Common myeloid progenitor, CD34-positive (primary cell): ENCODE measurements at regions not wholly inside any gene's neighbourhood (a gene's known extent, or its start where the extent isn't known, plus 50 kb on each side); places are given as distances from the start of the nearest gene placed in this dataset.
"Not testable (repeated sequence)": the region's sequence is repeated elsewhere in the genome, so short reads cannot be mapped to it uniquely, and the experiment has no call there.

ENCODE experiments used
- CTCF ChIA-PET: fragments of 350-600 bp; sonication (Branson Sonifier 250); formaldehyde crosslinking; loops from one replicate; lab custom pipeline; 2021; ENCODE audit warnings: antibody characterized with exemption; lab: Charles Lee
- POLR2A ChIA-PET: fragments of 350-600 bp; sonication (Branson Sonifier 250); formaldehyde crosslinking; loops from one replicate; lab custom pipeline; 2021; ENCODE audit warnings: antibody characterized with exemption; lab: Charles Lee
- DNase-seq, 3 donors: peaks; one replicate each; pipeline versions ENCODE4 v3.0.0 to v3.0.0-alpha.2; 2013
- H3K27ac ChIP-seq, 2 experiments: 1 replicate in 1 of 2; 2 replicates in 1 of 2; pipeline ENCODE4 v1.7.0; 2013; ENCODE audit warnings: inconsistent platforms in 2 of 2, low read length in 2 of 2, mild to moderate bottlenecking in 2 of 2, low read depth in 1 of 2, moderate library complexity in 1 of 2; ENCODE audit not compliant: severe bottlenecking in 2 of 2, insufficient read depth in 1 of 2, poor library complexity in 1 of 2
- H3K27me3 ChIP-seq, 5 experiments: replicated peaks in 2 of 5; 1 replicate in 3 of 5; 2 replicates in 2 of 5; pipeline versions ENCODE4 v1.6.1 to v1.7.0; 2013; ENCODE audit warnings: low read length in 4 of 5, mild to moderate bottlenecking in 2 of 5, moderate library complexity in 2 of 5, inconsistent platforms in 1 of 5; ENCODE audit not compliant: insufficient read depth in 5 of 5, control insufficient read depth in 4 of 5
- H3K36me3 ChIP-seq, 4 experiments: 1 replicate in 2 of 4; 2 replicates in 2 of 4; pipeline versions ENCODE4 v1.6.1 to v1.7.0; 2013; ENCODE audit warnings: low read length in 3 of 4, control low read depth in 1 of 4, mild to moderate bottlenecking in 1 of 4; ENCODE audit not compliant: control insufficient read depth in 4 of 4, insufficient read depth in 4 of 4
- H3K4me1 ChIP-seq, 4 experiments: 1 replicate in 3 of 4; 2 replicates in 1 of 4; pipeline versions ENCODE4 v1.6.1 to v1.7.1; 2013; ENCODE audit warnings: low read length in 3 of 4, mild to moderate bottlenecking in 3 of 4, control low read depth in 1 of 4, inconsistent platforms in 1 of 4, moderate library complexity in 1 of 4; ENCODE audit not compliant: control insufficient read depth in 4 of 4, insufficient read depth in 4 of 4; ENCODE audit errors: control extremely low read depth in 1 of 4
- H3K4me3 ChIP-seq, 7 experiments: 1 replicate in 4 of 7; 2 replicates in 3 of 7; pipeline versions ENCODE4 v1.5.1 to v1.7.0; 2013; ENCODE audit warnings: mild to moderate bottlenecking in 7 of 7, low read length in 6 of 7, moderate library complexity in 6 of 7, inconsistent platforms in 2 of 7, low read depth in 2 of 7, control low read depth in 1 of 7; ENCODE audit not compliant: insufficient read depth in 4 of 7, control insufficient read depth in 1 of 7; ENCODE audit errors: extremely low read depth in 1 of 7
- H3K9me3 ChIP-seq, 5 experiments: 1 replicate in 4 of 5; 2 replicates in 1 of 5; pipeline versions ENCODE4 v1.6.1 to v1.7.1; 2013; ENCODE audit warnings: low read length in 4 of 5, mild to moderate bottlenecking in 2 of 5, inconsistent platforms in 1 of 5, low read depth in 1 of 5, moderate library complexity in 1 of 5; ENCODE audit not compliant: control insufficient read depth in 4 of 5, insufficient read depth in 2 of 5; ENCODE audit errors: control extremely low read depth in 1 of 5
- WGBS: methylation state at CpG from one replicate; pipeline ENCODE4 v1.1.5; 2013; ENCODE audit not compliant: insufficient coverage; 5-methylcytosine and 5-hydroxymethylcytosine counted together

DNA sequence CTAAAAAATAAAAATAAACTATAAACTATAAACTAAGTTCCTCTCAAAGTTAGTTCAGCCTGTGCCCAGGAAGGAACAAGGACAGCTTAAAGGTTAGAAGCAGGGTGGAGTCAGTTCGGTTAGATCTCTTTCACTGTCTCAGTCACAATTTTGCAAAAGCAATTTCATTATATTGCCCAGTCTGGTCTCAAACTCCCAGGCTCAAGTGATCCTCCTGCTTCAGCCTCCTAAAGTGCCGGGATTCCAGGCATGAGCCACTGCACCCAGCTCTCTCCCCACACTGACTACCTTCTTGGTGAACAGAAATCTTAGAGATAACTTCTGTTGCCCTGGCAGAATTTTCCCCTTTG lies 146.3 kb upstream of the TRIM24 start:
- Histone ChIP-seq H3K36me3 (no peaks in the 10 kb centered on the region), H3K9me3 (peaks cover 0 to 3% (median 0%) of the 10 kb centered on the region in 5 experiments), H3K27me3 (no peaks in the 10 kb centered on the region), H3K4me1 (no peaks in the 10 kb centered on the region), H3K27ac (no peak overlapping the region), H3K4me3 (no peak overlapping the region)
- no peak for DNase-seq
- ChIA-PET POLR2A (no interaction called here), CTCF (no interaction called here)
- 100% methylated on average over 2 of the region's 2 CpGs for WGBS

DNA sequence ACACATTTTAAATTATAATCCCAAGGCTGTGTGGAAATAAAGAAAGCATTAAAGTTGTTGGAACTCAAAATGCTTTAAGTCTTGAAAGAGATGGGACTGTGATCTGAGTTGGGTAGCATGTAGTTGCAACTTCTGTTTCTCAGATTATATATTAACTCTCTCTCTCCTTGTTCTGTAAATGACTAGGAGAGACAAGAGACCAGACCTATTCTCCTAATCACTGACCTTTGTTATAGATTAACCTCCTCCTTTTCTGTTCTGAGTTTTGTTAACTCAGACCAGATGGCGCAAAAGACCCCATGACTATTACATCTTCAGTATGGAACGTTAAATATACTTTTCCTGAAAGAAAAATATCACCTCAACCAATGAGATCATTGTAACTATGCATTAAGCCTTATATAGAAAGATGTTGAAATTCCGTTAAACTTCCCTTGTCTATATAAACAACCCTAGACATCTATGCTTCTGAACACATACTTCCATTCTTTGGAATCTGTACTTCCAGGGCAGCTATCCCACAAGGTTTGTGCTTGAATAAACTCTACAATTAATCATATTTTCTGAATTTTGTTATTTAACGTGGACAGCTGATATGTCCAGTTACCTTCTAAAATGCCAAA lies 143.5 kb upstream of the TRIM24 start:
- Histone ChIP-seq H3K36me3 (no peaks in the 10 kb centered on the region), H3K27ac (no peak overlapping the region), H3K27me3 (no peaks in the 10 kb centered on the region), H3K4me3 (no peak overlapping the region), H3K4me1 (no peaks in the 10 kb centered on the region), H3K9me3 (peaks cover 0 to 3% (median 0%) of the 10 kb centered on the region in 5 experiments)
- no CpG with 5 or more reads among the region's 4 CpGs for WGBS
- ChIA-PET CTCF (interaction anchor here (1.1 kb wide), 1 partner anchor 15 kb away, joined by 3 read pairs; no protein-coding TSS in a partner anchor), POLR2A (no interaction called here)
- DNase-seq, result no peak

DNA sequence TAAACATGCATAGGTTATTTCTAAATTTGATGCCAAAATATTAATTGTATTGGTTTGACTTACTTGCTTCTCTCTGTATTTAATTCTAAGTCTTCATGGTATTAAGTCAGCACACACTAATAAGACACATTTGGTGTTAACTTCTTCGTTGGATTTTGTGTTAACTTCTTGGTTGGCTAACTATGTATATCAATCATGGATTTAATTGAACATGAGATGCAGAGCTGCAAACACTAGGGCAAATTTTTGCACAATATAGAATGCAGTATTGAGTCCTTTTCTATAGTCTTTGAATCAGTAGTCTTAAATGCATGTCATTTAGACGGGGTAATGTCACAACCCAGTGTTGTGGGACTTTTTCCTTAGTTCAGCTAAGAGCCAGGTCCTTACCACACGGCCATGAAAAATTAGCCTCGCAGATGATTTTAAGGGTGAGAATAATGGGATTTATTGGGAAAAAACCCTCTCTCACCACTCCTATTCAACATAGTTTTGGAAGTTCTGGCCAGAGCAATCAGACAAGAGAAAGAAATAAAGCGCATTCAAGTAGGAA lies 142.9 kb upstream of the TRIM24 start:
- Histone ChIP-seq H3K27ac (no peak overlapping the region), H3K36me3 (no peaks in the 10 kb centered on the region), H3K4me3 (no peak overlapping the region), H3K9me3 (peaks cover 0 to 3% (median 0%) of the 10 kb centered on the region in 5 experiments), H3K4me1 (no peaks in the 10 kb centered on the region), H3K27me3 (no peaks in the 10 kb centered on the region)
- 100% methylated on average over 1 of the region's 5 CpGs for WGBS
- CTCF ChIA-PET, result no interaction called here
- POLR2A ChIA-PET, result no interaction called here
- no peak for DNase-seq

DNA sequence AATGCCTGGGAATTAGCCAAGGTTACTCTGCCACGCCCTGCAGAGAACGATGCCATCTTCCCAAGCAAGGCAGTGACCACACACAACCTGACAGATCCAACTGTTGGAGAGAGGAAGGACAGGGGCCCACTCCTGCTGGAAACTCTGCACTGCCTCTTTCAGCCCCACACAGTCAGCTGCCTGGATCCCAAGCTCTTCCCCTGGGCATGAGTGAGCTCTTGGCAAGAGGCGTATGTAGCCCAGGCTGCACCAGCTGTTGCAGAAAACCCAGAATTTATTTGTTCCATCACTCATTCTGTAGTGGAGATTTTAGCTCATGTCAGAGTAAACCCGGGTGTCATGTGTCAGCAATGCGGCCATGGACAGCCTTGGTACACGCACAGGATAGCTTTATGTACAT lies 135.1 kb upstream of the TRIM24 start:
- ChIA-PET POLR2A (no interaction called here), CTCF (interaction anchor here (0.7 to 1.4 kb wide), 3 partner anchors 15 to 167 kb away, joined by 3 read pairs; no protein-coding TSS in a partner anchor)
- H3K4me1 ChIP-seq, result no peaks in the 10 kb centered on the region
- peaks cover 0 to 25% (median 11%) of the 10 kb centered on the region in 5 experiments for H3K9me3 ChIP-seq
- H3K4me3 ChIP-seq, result no peak overlapping the region
- no peak for DNase-seq
- no peaks in the 10 kb centered on the region for H3K36me3 ChIP-seq
- H3K27me3 ChIP-seq, result no peaks in the 10 kb centered on the region
- H3K27ac ChIP-seq, result no peak overlapping the region
- 97% methylated on average over 3 of the region's 6 CpGs for WGBS

DNA sequence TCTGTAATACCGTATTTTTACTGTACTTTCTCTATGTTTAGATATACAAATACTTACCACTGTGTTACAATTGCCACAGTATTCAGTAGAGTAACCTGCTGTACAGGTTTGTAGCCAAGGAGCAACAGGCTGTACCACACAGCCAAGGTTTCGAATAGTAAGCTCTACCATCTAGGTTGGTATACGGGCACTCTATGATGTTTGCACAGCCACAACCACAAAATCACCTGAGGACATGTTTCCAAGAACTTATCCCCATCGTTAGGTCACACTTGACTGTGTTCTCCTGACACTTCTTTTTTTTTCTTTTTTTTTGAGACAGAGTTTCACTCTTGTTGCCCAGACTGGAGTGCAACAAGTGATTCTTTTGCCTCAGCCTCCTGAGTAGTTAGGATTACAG lies 134.6 kb upstream of the TRIM24 start:
- Histone ChIP-seq H3K4me3 (no peak overlapping the region), H3K27me3 (no peaks in the 10 kb centered on the region), H3K27ac (no peak overlapping the region), H3K4me1 (no peaks in the 10 kb centered on the region), H3K36me3 (no peaks in the 10 kb centered on the region), H3K9me3 (peaks cover 0 to 25% (median 11%) of the 10 kb centered on the region in 5 experiments)
- CTCF ChIA-PET, result interaction anchor here (0.6 to 1.4 kb wide), 4 partner anchors 15 to 167 kb away, joined by 3 read pairs; no protein-coding TSS in a partner anchor
- POLR2A ChIA-PET, result no interaction called here
- 96% methylated on average over 3 of the region's 4 CpGs for WGBS
- no peak for DNase-seq

DNA sequence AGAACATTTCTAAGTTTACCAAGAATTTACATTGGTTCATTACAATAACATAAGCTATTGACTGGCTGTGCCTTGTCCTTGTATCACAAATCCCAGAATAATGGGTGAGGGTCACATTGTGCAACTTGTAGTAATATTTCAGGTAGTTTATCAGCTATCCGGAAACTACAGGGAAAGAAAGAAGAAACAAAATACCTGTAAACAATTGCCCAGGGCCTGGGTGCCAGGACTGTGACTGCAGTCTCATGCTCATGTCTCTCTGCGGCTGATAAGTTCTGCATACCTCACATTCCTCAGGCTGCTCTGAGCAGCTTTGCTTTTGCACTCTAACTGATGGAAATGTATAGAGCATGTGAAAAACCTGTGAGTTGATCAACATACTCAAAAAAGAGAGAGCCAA lies 131.8 kb upstream of the TRIM24 start:
- no peak for DNase-seq
- H3K27me3 ChIP-seq, result no peaks in the 10 kb centered on the region
- H3K4me3 ChIP-seq, result no peak overlapping the region
- POLR2A ChIA-PET, result no interaction called here
- no peaks in the 10 kb centered on the region for H3K4me1 ChIP-seq
- no peaks in the 10 kb centered on the region for H3K36me3 ChIP-seq
- CTCF ChIA-PET, result interaction anchor here (0.7 kb wide), 1 partner anchor 15 kb away, joined by 3 read pairs; no protein-coding TSS in a partner anchor
- peaks cover 0 to 46% (median 16%) of the 10 kb centered on the region in 5 experiments for H3K9me3 ChIP-seq
- no peak overlapping the region for H3K27ac ChIP-seq
- WGBS, result 100% methylated on average over 1 of the region's 2 CpGs

DNA sequence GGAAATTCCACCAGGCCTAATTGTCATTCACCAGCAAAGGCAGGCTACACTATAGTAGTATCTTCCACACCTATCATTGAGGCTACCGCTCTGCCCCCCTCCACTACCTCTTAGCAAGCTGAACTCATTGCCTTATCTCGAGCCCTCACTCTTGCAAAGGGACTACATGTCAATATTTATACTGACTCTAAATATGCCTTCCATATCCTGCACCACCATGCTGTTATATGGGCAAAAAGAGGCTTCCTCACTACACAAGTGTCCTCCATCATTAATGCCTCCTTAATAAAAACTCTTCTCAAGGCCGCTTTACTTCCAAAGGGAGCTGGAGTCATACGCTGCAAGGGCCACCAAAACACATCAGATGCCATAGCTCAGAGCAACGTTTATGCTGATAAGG lies 127.2 kb upstream of the TRIM24 start:
- H3K9me3 ChIP-seq, result peaks cover 0 to 49% (median 17%) of the 10 kb centered on the region in 5 experiments
- DNase-seq, result peak in 2 of 3 donors; percentile 25 to 43
- WGBS, result 97% methylated on average over 5 of the region's 5 CpGs
- H3K4me1 ChIP-seq, POLR2A ChIA-PET, H3K4me3 ChIP-seq, H3K36me3 ChIP-seq, H3K27me3 ChIP-seq, H3K27ac ChIP-seq: not testable (repeated sequence)
- CTCF ChIA-PET, result interaction anchor here (0.5 kb wide), 1 partner anchor 117 kb away, joined by 3 read pairs; no protein-coding TSS in a partner anchor
